Kidney epithelial cell (primary cell): ENCODE measurements at regions not wholly inside any gene's neighbourhood (a gene's known extent, or its start where the extent isn't known, plus 50 kb on each side); places are given as distances from the start of the nearest gene placed in this dataset.

Experiments used
- DNase-seq: peaks from one replicate; pipeline ENCODE4 v3.0.0-alpha.2; 2010; ENCODE audit warnings: low read depth
- H3K27me3 ChIP-seq: 2 replicates; pipeline ENCODE4 v1.6.0; 2011; ENCODE audit warnings: low read length; ENCODE audit not compliant: control insufficient read depth, insufficient read depth
- H3K36me3 ChIP-seq: 2 replicates; pipeline ENCODE4 v1.5.1; 2011; ENCODE audit warnings: low read length; ENCODE audit not compliant: control insufficient read depth, insufficient read depth
- H3K4me3 ChIP-seq: 2 replicates; pipeline ENCODE4 v1.5.1; 2011; ENCODE audit warnings: low read depth, mild to moderate bottlenecking, control low read depth, low read length
- CTCF ChIP-seq: IDR thresholded peaks from 2 replicates; pipeline ENCODE4 v1.5.1; 2011; ENCODE audit warnings: mild to moderate bottlenecking, moderate library complexity, low read length, control low read depth, inconsistent platforms; ENCODE audit not compliant: insufficient read depth, poor library complexity, severe bottlenecking

GRCh38 chr10:111968647-111969046 lies 214.9 kb downstream of the GPAM start:
- Histone ChIP-seq H3K36me3 (no peaks in the 10 kb centered on the region), H3K4me3 (no peak overlapping the region), H3K27me3 (no peaks in the 10 kb centered on the region)
- no peak for DNase-seq
- no peak for TF ChIP-seq CTCF

GRCh38 chr10:111970111-111970510 lies 213.5 kb downstream of the GPAM start:
- Histone ChIP-seq H3K36me3 (no peaks in the 10 kb centered on the region), H3K27me3 (no peaks in the 10 kb centered on the region), H3K4me3 (no peak overlapping the region)
- TF ChIP-seq CTCF: no peak
- no peak for DNase-seq

- H3K36me3 ChIP-seq: no peaks in the 10 kb centered on the region
- no peak overlapping the region for H3K4me3 ChIP-seq
- no peaks in the 10 kb centered on the region for H3K27me3 ChIP-seq
- TF ChIP-seq CTCF: no peak
- no peak for DNase-seq
Measured at GRCh38 chr10:111972109-111972508, 211.5 kb downstream of the GPAM start.

GRCh38 chr10:111973306-111973705 lies 210.3 kb downstream of the GPAM start:
- no peak for DNase-seq
- no peaks in the 10 kb centered on the region for H3K36me3 ChIP-seq
- no peak for TF ChIP-seq CTCF
- no peaks in the 10 kb centered on the region for H3K27me3 ChIP-seq
- H3K4me3 ChIP-seq: no peak overlapping the region

- no peak for TF ChIP-seq CTCF
- Histone ChIP-seq H3K4me3 (no peak overlapping the region), H3K27me3 (no peaks in the 10 kb centered on the region), H3K36me3 (no peaks in the 10 kb centered on the region)
- no peak for DNase-seq
Measured at GRCh38 chr10:111973826-111974225, 209.7 kb downstream of the GPAM start.

- H3K36me3 ChIP-seq: no peaks in the 10 kb centered on the region
- no peak for DNase-seq
- no peak overlapping the region for H3K4me3 ChIP-seq
- H3K27me3 ChIP-seq: no peaks in the 10 kb centered on the region
- no peak for TF ChIP-seq CTCF
Measured at GRCh38 chr10:111974325-111974724, 209.2 kb downstream of the GPAM start.
